ENCODE measurements at regions not wholly inside any gene's neighbourhood (a gene's known extent, or its start where the extent isn't known, plus 50 kb on each side); places are given as distances from the start of the nearest gene placed in this dataset.
"Not testable (repeated sequence)": the region's sequence is repeated elsewhere in the genome, so short reads cannot be mapped to it uniquely, and the experiment has no call there.

- no peak for DNase-seq
Measured at GRCh38 chr13:46463719-46464118, 76.7 kb upstream of the RUBCNL start.

DNA sequence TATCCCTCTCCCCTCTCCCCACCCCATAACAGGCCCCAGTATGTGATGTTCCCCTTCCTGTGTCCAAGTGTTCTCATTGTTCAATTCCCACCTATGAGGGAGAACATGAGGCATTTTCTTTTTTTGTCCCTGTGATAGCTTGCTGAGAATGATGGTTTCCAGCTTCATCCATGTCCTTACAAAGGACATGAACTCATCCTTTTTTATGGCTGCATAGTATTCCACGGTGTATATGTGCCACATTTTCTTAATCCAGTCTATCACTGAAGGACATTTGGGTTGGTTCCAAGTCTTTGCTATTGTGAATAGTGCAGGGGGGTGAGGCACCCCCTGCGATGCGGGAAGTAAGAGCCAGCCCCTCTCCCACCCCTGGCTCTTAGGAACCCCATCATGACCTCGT, 73.2 kb upstream of the RUBCNL start:
- not testable (repeated sequence) for DNase-seq

GRCh38 chr13:46457255-46457654, 70.2 kb upstream of the RUBCNL start:
- not testable (repeated sequence) for DNase-seq

- not testable (repeated sequence) for DNase-seq
Measured at GRCh38 chr13:46455924-46456323, 68.9 kb upstream of the RUBCNL start.

DNA sequence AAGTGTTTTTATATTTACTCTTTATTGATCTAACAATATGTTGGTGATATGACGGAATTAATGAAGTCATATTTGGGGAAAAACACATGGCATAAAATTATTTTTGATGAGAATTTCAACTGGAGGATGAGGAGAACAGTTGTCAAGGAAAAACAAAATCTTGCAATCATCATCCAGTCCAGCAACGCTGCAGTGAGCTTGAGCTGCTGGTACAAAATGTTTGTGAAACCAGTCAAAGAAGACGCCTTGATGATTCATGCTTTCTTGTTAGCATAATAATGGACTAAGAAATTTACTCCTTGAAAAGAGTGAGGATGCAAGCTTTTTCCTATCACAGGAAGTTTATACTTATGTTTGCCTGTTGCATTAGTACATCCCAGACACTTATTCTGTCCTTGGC, 64.1 kb upstream of the RUBCNL start:
- not testable (repeated sequence) for DNase-seq

- not testable (repeated sequence) for DNase-seq
Measured at GRCh38 chr13:46449949-46450348, 62.9 kb upstream of the RUBCNL start.

GRCh38 chr13:46448148-46448547, 61.1 kb upstream of the RUBCNL start:
- not testable (repeated sequence) for DNase-seq

DNA sequence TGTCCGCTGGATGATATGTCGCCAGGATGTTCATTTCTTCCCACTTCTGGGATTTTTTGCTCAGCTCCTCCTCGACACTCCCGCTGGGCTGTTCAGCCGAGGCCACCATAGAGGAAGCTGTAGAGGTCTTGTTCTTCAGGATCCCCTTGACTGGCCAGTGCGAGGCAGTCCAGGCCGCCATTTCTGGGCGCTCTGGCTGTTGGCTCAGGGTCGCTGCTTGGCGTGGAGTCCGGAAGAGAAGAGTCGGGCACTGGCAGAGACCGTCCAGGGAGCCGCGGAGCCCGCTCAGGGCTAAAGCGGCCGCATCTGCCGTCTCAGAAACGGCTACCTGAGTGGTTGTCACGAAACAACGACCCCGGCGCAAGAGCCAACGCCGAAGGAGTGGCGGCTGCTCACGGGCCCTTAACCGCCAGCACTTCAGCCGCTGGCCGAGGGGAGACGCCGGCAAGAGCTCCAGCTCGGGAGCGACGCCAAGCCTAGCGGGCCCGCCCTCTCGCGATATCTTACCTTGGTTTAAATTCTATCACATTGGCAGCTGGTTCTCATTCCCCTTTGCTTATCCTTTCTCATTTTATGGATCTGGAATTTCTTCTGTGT, 50.9 kb upstream of the RUBCNL start:
- not testable (repeated sequence) for DNase-seq

Data from NCI-H1105 treated with DMSO at 0.1 percent for 48 hours (cell line).